ENCODE measurements at regions not wholly inside any gene's neighbourhood (a gene's known extent, or its start where the extent isn't known, plus 50 kb on each side); places are given as distances from the start of the nearest gene placed in this dataset.

DNA sequence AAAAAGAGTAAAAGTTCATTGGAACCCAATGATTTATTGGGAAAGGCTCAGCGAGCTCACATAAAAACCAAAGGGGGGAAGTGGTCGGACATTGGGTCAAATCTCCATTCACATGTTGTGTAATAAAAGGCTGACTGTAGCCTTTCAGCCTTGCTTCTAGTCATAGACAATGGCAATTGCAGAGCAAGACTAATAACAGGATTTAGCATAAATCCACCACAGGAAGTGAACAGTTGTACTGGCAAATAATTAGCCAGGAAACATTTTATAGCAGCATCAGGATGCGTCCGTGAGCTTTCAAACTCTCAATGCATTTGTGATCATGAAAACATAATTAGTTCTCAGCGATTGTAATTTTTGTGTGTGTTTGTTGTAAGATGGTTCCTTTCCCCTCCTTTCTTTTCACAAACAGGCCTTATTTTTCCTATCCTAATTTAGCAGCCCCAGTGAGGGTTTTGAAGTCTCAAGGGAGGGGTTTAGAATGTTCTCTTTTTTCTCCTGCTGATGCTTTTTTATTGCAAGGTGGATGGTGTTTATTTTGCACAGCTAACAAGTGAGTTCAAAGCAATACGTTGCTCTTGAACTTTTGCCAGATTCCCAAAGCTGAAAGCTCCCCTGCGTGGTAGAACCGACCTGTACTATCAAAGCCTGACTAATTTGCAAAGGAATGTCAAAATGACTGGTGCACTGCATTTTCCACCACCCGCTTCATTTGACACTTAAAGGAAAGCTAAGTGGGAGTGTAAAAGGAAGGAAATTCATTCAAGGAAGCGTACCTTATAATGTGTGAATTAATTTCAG is 105.6 kb downstream of the SPRY2 start:
- DNase-seq, result no peak

DNA sequence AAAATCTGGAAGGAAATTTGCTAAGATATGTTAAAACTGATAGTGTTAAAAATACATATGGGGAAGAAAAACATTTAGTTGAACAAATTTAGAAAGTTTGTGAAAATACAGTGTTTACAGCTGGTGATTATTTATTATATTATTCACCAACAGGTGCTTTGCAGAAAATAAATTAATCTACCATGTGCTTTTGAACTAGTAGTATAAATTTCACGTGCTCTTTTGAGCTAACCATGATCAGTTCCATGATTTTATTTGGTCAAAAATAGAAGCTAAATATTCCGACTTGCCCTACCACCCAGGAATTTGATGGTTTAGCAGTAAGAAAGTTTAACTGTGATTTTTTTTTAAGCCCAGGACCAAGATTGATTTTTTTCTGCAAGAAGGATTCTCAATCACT is 113.3 kb downstream of the SPRY2 start:
- no peak for DNase-seq

DNA sequence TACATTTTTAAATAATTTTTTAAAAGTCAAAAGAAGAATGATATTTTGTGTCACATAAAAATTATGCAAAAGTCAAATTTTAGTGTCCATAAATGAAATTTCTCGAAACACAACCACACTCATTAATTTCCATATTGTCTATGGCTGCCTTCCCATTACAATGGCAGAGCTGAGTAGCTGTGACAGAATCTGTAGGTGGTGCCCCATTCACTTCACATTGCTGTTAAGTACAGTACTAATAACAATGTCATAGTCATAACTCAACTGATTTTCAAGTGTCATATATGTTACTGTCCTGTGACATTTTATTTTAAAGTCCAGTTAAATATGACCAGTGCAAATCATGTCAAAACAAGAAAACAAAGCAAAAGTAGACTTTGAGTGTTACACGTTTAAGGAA is 114.3 kb downstream of the SPRY2 start:
- no peak for DNase-seq

DNA sequence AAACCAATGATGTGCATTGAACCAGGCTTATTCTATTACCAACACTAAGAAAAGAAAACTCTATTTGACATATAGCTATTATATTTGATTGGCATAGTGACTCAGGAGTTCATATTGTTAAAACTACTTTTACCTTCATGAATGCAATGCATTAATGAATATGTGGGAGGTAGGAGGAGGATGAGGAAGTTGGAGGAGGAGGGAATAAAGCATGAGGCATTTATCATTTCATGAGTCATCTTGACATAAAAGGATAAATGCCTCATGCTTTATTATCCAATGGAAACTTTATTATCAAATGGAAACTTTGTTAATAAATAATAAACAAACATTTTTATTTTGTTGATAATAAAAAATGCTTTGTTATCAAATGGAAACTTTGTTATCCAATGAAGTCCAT is 116.5 kb downstream of the SPRY2 start:
- DNase-seq, result no peak

DNA sequence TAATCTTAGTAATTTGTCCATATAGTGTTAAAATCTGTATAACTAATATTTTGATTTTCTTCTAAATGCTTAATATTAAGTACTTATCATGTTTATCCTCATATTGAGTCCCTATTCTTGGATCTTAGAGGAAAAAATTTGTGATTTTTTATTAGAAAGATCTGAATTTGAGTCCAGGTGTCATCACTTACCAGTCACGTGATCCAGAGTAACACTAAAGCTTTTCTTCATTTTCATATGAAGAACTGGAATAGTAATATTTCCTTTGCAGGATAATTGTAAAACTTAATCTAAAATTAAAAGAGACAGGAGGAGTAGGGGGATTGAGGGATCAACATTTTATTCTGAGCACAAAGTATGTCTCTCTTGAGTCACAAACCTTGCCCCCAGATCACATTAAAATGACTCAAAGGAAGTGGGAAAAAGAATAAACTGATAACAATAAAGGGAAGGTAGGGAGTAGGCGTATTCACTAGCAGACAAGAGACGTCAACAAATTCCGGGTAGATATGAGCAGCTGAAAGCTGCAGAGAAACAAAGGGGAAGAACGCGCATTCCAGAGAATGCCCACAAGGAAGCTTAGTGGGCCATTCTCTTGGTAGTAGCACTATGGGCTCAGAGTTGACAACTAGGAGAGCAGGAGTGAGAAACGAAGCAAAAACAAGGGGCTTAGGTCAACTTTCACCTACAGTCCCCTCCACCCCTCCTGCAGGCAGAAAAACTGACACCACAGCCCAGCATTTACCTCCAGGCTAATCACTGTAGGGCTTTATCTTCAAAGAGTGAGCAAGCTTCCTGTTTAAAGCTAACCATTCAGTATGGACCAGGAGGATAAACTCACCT is 123.1 kb downstream of the SPRY2 start:
- DNase-seq, result no peak

DNA sequence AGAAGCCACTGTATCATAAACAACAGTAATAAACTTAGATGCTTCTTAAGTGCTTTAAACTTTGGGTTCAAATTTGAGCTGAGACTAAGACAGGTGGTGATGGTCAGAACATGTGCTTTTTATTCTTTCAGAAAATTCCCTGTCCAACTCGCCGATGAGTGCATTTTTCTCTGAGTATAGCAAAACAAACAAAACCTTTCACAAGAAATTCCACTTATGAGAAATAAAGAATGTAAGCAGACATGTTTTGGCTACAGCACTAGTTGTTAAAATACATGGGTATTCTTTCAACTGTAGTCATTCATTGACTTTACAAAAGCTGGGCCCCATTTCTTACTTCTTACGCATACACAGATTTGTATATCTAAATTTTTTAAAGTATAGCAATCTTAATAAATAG is 125.6 kb downstream of the SPRY2 start:
- no peak for DNase-seq

DNA sequence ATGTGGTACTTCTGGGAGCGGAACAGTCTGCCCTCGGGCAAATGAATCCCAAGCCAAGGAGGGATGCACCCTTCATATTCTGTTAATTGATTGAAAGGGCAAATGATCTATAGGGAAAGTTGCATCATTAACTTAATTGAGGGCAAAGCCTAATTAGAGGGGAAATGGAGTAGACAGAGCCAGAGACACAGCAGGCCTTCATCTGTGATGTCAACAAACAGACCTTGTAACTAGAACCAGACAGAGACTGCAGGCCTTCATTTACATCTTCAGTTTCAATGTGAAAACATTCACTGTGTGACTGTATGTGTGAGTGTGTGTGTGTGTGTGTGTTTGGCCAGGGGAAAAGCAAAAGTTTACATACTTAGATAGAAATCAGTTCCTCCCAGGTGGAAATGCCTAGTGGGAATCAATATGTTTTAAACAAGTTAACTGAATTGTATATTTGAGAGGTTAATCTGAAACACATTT is 126.4 kb downstream of the SPRY2 start:
- no peak for DNase-seq

DNA sequence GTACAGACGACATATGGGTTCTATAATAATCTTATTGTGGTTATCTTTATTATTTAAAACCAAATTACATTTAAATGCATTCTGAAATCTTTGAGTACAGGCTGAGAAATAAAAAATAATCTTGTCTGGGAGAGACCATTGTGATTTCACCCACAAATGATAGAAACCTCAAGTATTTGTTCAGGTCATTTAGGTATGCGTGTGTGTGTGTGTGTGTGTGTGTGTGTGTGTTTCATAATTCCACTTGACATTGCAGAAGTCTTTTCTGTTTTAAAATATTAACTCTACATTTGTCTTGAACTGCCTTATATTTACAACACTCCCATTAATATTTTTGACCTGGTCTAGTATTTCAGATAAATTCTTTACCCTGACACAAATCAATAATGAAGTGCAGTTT is 126.9 kb downstream of the SPRY2 start:
- no peak for DNase-seq

DNA sequence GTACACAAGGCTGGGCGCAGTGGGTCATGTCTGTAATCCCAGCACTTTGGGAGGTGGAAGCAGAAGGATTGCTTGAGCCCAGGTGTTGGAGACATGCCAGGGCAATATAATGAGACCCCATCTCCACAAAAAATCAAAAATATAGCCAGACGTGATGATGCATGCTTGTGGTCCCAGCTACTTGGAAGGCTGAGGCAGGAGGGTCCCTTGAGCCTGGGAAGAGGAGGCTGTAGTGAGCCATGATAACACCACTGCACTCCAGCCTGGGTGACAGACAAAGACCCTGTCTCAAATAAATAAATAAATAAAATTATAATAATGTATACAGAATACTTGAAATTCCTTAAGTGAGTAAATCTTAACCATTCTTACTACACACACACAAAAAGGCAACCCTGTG is 127.7 kb downstream of the SPRY2 start:
- no peak for DNase-seq

DNA sequence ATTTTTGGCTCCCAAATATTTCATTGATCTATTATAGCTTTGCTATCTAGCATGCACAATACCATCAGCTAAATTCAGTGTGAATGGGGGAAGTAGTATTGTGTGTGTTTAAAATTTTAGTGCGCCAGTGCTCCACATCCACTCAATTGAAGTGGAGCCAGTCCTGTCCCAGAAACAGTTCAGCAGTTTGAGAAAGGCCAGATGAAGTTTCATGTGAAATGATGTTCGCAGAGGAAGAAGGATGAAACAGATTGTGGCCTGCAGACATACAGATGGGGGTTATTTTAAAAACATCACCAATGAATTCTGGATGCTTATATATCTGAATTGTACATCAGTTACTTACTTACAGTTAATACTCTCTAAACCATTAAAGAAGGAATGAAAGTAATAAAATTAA is 129.4 kb downstream of the SPRY2 start:
- no peak for DNase-seq

DNA sequence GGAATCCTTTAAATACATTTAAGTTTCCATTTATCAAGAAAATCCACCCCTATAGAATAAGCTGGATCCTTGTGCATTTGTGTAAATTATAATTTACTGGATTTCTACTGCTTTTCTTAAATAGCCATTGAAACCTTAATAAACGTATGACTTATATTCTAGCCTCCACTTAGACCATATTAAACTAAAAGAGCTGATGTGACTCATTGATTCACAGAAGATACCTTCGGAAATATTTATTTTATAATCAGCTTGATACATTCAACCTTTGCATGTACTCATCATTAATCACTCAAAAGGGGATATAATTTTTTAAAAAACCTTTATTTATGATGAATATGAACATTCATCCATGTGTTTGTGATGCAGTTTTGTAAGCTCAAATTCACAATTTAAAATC is 136.3 kb downstream of the SPRY2 start:
- DNase-seq, result no peak

DNA sequence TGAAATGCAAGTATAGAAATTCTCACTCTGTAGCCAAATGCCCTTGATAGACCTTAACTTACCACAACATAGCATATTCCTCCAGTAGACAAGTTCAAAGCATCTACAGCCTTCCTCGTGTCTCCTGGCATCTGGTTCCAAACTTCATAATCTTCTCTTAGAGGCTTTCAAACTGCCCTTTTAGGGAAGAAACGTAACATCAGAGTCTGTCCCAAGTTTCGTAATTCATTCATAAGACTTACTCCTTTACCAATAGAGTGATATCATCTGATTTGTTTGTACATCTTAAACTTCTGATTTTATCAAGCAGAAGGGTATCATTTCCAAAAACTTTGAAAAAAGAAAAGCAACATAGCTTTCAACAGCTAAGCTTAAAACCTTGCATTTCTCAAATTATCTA is 137.4 kb downstream of the SPRY2 start:
- no peak for DNase-seq

DNA sequence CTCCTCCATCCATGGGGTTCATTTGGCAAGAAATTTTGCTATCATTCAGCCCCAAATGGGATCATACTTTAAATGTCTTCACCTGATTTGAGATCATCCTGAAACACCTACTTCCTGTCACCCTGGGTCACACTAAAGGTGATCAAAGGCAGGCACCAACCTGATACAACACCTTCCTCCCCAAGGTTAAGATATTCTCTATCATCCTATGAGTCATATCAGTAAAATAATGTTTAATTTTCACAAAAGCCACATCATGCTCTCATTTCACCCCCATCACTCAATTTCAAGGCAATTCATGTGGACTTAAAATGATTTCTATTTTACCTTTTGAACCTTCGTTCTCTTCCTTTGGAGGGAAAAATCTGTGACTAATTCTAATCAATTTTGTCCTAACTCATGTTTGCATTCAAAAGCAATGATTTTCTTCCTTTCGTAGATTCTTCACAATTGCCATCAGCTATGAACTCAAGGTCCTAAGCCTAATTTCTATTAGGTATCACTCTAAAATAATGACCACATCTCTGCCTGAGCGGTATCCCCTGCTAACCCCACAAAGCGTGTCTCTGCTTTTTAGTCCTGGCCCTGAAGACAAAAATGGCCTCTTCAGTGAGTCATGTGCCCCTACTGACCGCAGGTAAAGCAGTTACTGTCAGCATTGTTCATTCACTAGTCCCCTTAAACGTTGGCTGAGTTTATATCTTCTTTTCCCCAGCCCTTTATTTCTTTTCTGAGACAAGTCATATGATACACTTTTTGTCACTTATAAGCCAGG is 139.0 kb downstream of the SPRY2 start:
- DNase-seq, result no peak

DNA sequence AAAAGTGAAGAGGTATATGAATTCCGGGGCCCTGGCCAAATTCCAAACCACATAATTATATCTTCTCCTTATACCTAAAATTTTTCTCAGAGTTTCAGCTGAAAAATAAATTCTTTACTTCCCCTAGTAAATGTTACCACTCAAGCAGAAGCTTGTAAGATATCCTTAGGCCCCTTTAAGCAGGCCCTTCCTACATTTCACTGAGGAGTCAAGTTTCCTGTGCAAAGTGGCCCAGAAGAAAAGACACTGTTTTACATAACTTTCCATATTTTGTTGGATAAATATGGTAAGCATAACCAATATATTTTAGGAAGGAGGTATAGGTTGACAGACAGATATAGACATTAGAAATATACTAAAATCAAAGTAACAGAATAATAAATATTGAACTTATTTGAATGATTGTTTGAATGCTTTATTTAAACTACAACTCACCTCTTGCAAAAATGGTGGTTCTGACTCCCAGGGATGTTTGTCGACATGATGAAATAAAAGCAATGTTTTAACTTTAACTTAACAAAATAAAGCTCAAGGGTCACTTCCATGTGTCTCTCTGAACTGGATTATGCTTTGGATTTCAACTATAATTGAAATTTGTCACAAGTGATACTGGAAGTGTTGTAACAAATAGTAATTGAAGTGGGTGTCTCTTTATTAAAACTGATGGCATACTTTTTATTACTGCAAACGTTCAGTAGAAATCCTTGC is 141.2 kb downstream of the SPRY2 start:
- no peak for DNase-seq

DNA sequence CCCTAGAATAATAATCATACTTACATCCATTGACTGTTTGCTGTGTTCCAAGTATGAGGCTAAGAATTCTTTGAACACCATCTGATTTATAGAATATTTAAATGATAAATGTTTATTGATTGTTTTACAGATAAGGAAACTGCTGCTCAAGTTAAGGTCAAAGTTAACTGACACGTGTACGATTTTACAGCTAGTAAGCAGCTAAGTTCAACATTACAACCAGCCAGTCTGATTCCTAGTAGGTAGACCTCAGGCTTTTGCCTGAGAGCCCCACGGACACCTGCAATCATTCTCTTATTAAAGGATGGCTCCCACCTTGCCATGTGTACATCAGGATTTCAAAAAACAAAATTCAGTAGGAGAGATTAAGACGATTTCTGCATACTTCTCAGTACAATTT is 141.9 kb downstream of the SPRY2 start:
- DNase-seq, result no peak

DNA sequence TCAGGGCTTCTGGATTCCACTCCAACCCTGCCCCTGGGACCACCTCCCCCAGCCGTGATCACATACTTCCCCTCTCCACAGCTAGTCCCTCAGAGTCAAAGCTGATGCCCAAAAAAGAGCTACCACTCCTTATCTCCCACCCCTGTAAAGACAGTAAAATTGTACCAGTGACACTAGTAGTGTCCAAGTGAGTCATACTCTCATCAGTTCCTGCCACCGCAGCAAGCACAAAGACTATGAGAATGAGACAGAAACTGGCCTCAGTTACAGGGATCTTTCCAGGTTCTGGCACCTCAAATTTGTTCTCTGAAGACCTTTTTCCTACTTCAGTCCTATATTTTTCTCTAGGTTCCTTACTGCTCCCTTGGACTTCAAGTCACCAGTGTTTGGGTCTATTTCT is 144.2 kb downstream of the SPRY2 start:
- DNase-seq, result no peak

DNA sequence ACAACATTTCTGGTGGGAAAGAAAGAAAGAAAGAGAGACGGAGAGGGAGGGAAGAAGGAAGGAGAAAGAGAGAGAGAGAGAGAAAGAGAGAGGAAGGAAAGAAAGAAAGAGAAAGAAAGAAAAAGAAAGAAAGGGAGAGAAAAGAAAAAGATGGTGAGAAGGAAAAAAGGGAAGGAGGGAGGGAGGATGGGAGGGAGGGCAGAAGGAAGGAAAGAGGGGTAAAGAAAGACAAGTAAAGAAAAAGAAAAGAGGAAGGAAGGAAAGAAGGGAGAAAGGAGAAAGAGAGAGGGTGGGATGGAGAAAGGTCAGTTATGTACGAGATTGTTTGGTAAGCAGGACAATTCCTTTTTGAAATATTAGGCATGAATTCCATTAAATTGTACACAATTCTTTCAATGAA is 145.3 kb downstream of the SPRY2 start:
- no peak for DNase-seq

DNA sequence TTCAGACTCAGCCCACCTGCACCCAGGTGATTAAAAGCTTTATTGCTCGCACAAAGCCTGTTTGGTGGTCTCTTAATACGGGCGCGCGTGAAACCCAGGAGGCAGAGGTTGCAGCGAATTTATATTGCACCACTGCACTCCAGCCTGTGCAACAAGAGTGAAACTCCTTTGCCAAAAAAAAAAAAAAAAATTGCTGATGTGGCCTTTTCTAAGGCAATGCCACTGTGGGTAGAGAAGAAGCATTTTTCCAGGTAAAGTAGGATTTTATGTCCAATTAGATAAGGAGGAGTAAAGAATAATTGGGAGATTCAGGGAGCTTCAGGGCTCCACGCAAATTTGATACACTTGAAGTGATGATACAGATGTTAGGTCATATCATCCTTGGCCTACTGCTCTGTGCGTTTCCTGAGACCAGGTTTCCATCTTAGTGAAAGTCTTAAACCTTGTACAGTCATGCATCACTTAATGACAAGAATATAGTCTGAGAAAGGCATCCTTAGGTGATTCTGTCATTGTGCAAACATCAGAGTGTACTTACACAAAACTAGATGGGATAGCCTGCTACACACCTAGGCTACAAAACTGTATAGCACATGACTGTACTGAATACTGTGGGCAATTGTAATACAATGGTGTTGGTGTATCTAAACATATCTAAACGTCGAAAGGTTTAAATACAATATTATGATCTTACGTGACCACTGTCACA is 150.9 kb downstream of the SPRY2 start:
- DNase-seq, result no peak

DNA sequence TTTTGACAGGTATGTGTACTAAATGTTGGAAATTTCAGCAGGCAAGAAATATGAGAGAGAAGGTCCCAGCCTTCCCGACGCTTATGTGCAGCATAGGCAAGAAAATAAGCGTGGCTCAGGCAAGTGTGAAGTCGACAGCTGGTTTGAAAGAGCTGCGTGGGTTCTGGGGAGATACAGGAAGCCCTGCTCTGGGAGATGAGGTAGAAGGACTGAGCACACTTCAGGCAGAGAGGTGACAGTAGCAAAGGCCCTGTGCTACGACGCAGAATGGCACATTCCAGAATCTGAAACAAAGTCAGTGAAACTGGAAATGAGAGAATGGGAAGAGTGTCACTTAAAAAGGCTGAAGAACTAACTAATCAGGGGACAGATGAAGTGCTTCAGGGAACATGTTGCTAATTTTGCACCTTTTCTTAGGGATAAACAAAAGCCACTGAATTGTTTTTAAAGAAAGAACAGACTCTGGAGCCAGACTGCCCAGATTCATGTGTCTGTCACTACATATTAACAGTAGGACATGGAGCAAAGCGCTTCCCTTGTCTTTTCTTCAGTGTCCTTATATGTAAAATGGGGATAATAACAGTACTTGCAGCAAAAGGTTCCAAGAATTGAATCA is 160.1 kb downstream of the SPRY2 start:
- DNase-seq, result no peak

DNA sequence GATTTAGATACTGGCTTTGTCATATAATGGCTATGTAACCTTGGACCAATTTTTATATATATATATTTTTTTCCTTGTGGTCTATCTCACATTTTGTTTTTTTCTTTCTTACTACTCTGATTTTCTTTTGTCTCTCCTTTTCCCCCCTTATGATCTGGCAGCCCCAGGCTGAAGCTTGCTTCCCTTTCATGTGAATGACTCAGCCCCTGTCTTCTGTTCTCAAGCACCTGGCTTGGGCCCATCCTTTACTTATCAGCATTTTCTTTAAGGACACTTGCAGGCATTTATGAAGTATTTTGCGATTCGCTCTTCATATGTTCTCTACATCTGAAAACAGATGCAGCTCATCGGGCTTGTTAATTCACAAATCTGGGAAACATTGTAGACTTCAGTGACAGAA is 163.6 kb downstream of the SPRY2 start:
- no peak for DNase-seq

DNA sequence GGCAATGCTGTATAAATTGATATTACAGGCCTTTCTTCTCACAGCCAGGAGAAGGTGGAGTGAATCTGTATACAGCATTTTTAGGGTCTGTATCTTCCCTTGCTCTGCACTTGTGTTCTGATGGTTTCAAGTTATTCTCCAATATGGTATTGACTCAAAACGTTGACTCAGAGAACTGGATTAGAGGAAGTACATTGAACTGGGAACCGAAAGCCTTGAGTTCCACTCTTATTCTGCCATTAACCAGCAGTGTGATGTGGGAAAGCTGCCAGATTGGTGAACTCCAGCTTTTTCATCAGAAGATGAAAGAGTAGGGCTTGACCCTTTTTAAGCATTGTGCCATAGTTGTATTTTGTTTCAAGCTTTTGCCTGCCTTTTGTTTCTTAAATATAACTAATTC is 167.7 kb downstream of the SPRY2 start:
- no peak for DNase-seq

DNA sequence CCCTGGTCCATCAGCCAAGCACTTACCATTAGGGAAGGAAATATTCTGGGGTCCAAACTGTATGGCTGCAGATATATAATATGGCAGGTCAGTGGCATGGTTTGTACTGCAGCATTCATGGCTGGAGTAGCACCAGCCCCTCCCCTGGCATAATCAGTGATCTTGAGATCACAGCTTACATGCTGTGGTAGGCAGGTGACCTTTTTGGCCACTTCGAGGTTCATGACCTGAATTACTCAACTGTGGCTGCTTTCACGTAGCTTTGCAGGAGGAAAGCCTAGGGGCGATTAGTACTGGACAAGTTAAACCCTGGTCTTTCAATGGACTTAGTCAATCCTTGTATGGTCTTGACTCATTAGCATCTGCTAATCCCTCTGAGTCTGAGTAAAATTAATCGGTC is 169.8 kb downstream of the SPRY2 start:
- no peak for DNase-seq

Measured in activated effector memory CD4-positive, alpha-beta T cell treated with anti-CD3 and anti-CD28 coated beads, Interleukin-2, amount 50 U/mL, for 16 hours (primary cell).